ENCODE measurements at regions not wholly inside any gene's neighbourhood (a gene's known extent, or its start where the extent isn't known, plus 50 kb on each side); places are given as distances from the start of the nearest gene placed in this dataset.

DNA sequence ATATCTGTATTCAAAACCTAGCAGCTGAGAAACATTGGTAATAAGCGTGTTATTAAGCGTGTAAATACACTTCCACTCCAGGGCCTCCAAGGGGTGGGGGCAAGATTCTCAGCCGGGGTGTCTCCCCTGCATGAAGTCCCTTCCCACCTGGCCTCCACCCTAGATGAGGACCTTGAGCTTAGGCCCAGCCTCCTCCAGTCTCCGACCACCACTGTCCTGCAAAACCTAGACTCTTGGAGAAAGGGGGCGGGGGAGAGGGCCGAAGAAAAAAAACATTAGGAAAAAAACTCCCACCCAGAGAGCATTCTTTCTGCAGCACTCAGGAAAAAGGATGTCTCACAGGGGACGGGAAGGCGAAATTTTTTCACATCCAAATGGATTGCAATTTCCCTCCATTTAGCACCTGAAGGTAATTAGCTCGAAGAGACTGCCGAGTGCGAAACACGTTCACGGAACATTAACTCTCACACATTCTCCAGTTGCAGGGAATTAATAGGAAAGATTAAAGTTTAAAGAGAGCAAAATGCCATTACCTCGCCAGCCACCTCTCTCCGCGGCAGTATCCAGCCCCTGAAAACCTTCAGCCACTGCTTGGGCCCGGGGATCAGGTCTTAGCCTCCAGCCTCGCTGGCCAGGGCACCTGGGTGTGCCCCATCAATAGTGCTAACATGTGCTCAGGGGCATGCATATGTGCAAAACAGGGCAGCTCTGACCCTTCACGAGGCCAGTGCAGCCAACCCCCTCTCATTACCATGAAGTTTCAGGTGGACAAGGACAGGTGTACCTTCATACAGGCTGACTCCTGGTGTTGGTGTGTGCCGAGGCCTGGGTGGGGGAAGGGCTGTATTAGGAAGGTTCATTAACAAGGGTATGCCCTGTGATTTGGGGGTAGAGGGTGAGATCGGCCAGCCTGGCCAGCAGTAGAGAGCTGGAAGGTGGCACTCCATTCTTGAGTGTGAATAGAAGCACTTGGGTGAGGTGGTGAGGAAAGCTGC, 77.2 kb downstream of the HIF1AN start:
- Mint-ChIP-seq H3K27me3 (ENCODE audit: low read depth, poor library complexity) (peaks cover 37% of the 10 kb centered on the region), H3K9me3 (no peaks in the 10 kb centered on the region), H3K36me3 (ENCODE audit: low read depth) (no peaks in the 10 kb centered on the region), H3K4me1 (peaks cover 58% of the 10 kb centered on the region), H3K4me3 (peak overlapping the region; percentile 32), H3K27ac (peak overlapping the region; percentile 35)
- DNase-seq = no peak
- TF ChIP-seq, protein P1, sequence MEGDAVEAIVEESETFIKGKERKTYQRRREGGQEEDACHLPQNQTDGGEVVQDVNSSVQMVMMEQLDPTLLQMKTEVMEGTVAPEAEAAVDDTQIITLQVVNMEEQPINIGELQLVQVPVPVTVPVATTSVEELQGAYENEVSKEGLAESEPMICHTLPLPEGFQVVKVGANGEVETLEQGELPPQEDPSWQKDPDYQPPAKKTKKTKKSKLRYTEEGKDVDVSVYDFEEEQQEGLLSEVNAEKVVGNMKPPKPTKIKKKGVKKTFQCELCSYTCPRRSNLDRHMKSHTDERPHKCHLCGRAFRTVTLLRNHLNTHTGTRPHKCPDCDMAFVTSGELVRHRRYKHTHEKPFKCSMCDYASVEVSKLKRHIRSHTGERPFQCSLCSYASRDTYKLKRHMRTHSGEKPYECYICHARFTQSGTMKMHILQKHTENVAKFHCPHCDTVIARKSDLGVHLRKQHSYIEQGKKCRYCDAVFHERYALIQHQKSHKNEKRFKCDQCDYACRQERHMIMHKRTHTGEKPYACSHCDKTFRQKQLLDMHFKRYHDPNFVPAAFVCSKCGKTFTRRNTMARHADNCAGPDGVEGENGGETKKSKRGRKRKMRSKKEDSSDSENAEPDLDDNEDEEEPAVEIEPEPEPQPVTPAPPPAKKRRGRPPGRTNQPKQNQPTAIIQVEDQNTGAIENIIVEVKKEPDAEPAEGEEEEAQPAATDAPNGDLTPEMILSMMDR (IDR thresholded peaks at IDR 0.05) = no peak

DNA sequence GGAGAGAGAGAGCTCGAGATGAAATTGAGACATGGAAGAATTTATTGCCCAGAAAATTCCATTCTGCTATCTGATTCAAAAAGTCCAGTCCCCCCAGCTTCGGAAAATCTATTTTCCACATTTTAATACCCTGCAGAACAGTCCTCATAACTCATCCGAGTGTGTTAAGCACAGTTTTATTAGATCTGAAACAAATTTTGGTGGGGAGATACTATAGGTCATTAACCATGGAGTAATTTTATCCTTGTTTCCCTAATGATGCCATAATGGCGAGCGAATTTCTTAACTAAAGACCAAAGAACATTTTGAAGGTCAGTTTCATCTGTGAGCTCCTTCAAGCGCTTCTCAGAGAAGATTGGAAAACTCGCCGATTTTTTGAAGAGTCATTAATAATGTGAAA, 78.1 kb downstream of the HIF1AN start:
- Mint-ChIP-seq H3K4me3 (no peak overlapping the region), H3K36me3 (ENCODE audit: low read depth) (no peaks in the 10 kb centered on the region), H3K27ac (no peak overlapping the region), H3K27me3 (ENCODE audit: low read depth, poor library complexity) (peaks cover 32% of the 10 kb centered on the region), H3K4me1 (peaks cover 60% of the 10 kb centered on the region), H3K9me3 (no peaks in the 10 kb centered on the region)
- DNase-seq = no peak
- TF ChIP-seq, protein P1 (IDR thresholded peaks at IDR 0.05) = no peak

DNA sequence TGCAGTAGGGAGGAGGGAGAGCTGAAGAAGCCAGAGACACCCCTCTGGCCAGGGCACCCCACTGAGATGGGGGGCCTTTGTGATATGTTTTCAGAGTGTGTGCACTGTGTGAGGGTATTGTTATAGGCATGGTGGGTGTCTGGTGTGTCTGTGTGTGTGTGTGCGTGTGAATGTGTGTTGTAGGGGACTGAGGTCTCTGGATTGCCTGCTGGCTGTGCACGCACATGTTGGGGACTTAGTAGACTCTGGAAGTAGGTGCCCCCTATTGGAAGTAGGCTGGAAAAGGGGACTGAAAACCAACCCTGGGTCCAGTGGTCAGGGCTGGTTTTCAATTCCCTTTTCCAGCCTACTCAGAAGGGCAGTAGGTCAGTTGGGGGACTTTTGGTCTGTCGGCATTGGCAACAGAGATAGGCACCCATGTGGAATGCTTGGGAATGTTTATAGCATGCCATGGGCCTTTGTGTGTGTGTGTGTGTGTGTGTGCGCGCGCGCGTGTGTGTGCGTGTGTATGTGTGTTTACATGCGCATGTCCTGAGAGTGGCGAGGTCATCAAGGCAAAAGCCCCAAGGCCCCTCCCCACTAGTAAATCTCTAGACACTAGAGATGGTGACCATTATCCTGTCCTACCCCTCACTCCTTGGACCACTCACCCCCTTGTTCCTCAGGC, 78.8 kb downstream of the HIF1AN start:
- Mint-ChIP-seq H3K27ac (no peak overlapping the region), H3K27me3 (ENCODE audit: low read depth, poor library complexity) (peaks cover 31% of the 10 kb centered on the region), H3K36me3 (ENCODE audit: low read depth) (no peaks in the 10 kb centered on the region), H3K4me3 (no peak overlapping the region), H3K4me1 (peaks cover 67% of the 10 kb centered on the region), H3K9me3 (no peaks in the 10 kb centered on the region)
- no peak for DNase-seq
- TF ChIP-seq, protein P1 (IDR thresholded peaks at IDR 0.05) = no peak

DNA sequence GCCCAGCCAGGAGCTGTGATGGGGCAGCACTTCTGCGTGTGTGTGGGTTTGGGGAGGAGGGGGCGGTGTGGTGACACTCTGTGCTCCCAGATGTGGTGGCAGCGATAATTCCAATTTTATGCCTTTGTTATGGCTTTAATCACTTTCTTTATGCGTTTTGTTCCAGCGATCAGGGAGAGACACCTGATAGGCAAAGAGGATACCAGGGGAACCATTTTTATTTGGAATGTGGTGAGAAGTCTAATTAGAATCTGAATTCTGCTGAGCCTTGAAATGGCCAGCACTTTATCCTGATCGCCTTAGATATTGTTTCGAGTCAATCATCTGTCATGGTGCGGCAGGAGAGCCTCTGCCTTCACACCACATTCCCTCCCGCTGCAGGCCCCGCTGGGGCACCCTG, 79.5 kb downstream of the HIF1AN start:
- Mint-ChIP-seq H3K4me3 (no peak overlapping the region), H3K27me3 (ENCODE audit: low read depth, poor library complexity) (peaks cover 26% of the 10 kb centered on the region), H3K9me3 (no peaks in the 10 kb centered on the region), H3K4me1 (peaks cover 73% of the 10 kb centered on the region), H3K36me3 (ENCODE audit: low read depth) (no peaks in the 10 kb centered on the region), H3K27ac (no peak overlapping the region)
- TF ChIP-seq, protein P1 (IDR thresholded peaks at IDR 0.05) = no peak
- no peak for DNase-seq

DNA sequence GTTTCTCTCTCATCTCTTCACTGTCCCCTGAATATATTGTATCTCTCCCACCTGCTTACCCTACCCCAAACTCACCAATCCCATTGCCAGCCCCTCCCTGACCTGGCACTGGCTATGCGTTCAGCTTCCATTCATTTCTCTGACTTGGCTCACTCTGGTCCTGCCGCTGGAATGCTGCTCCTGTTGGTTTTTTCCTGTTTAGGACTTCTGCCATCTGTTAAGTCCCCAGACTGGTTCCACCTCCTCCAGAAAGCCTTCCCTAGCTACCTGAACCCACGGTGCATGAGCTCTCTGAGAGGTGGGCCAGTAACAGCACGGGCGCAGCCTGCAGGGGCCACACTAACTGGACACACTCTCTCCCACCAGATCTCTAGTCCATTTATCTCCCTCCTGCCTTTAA, 80.2 kb downstream of the HIF1AN start:
- Mint-ChIP-seq H3K4me3 (no peak overlapping the region), H3K9me3 (no peaks in the 10 kb centered on the region)
- DNase-seq = no peak

More for the DNA sequence above, 80.2 kb downstream of the HIF1AN start:
- TF ChIP-seq, protein P1 (IDR thresholded peaks at IDR 0.05) = no peak
- no peaks in the 10 kb centered on the region for H3K36me3 Mint-ChIP-seq (ENCODE audit: low read depth)
- H3K27ac Mint-ChIP-seq = peak overlapping the region; percentile 40
- peaks cover 22% of the 10 kb centered on the region for H3K27me3 Mint-ChIP-seq (ENCODE audit: low read depth, poor library complexity)
- peaks cover 75% of the 10 kb centered on the region for H3K4me1 Mint-ChIP-seq
